HEK293 (cell line): ENCODE measurements at regions not wholly inside any gene's neighbourhood (a gene's known extent, or its start where the extent isn't known, plus 50 kb on each side); places are given as distances from the start of the nearest gene placed in this dataset.

Experiments used
- CTCF ChIA-PET: fragments of 350-600 bp; formaldehyde crosslinking; extraction: SDS; loops from one replicate; lab custom pipeline; 2021; ENCODE audit warnings: antibody characterized with exemption; lab: Yijun Ruan, JAX
- POLR2A ChIA-PET: fragments of 300-600 bp; formaldehyde crosslinking; extraction: SDS; loops from one replicate; lab custom pipeline; 2020; ENCODE audit warnings: antibody characterized with exemption, inconsistent platforms; lab: Yijun Ruan, JAX
- H3K27ac ChIP-seq: fragments of 200-500 bp; sonication (Bioruptor generic); 2 replicates; pipeline ENCODE4 v1.5.1; 2014; ENCODE audit warnings: low read depth, low read length, control low read depth, inconsistent platforms; ENCODE audit errors: extremely low read depth
- H3K36me3 ChIP-seq, 2 experiments: fragments of 200-500 bp in 1 of 2; sonication (Bioruptor generic) in 1 of 2; 1 replicate in 1 of 2; 2 replicates in 1 of 2; pipeline ENCODE4 v1.5.1; 2014 to 2017; ENCODE audit warnings: inconsistent platforms in 2 of 2, low read length in 2 of 2; ENCODE audit not compliant: control insufficient read depth in 2 of 2, insufficient read depth in 1 of 2
- H3K4me1 ChIP-seq: fragments of 200-500 bp; sonication (Bioruptor generic); 2 replicates; pipeline ENCODE4 v1.5.1; 2014; ENCODE audit warnings: mild to moderate bottlenecking, low read length, inconsistent platforms; ENCODE audit not compliant: control insufficient read depth, insufficient read depth
- H3K4me3 ChIP-seq: 2 replicates; pipeline ENCODE4 v1.5.1; 2011; ENCODE audit warnings: low read depth, mild to moderate bottlenecking, control low read depth, low read length, moderate library complexity
- H3K9me3 ChIP-seq: fragments of 200-500 bp; sonication (Bioruptor generic); 2 replicates; pipeline ENCODE4 v1.5.1; 2014; ENCODE audit warnings: low read depth, low read length, inconsistent platforms; ENCODE audit not compliant: control insufficient read depth, insufficient read depth
- AEBP2 ChIP-seq: fragments of 450-650 bp; formaldehyde crosslinking; IDR thresholded peaks from 2 replicates; pipeline ENCODE4 v1.5.1; 2016; ENCODE audit warnings: missing biosample characterization, missing genetic modification characterization, borderline replicate concordance
- BCL11A ChIP-seq: fragments of 450-650 bp; formaldehyde crosslinking; IDR thresholded peaks from 2 replicates; pipeline ENCODE4 v1.5.1; 2016; ENCODE audit warnings: low read depth, missing biosample characterization, missing genetic modification characterization
- KLF8 ChIP-seq: fragments of 450-650 bp; formaldehyde crosslinking; IDR thresholded peaks from 2 replicates; pipeline ENCODE4 v1.5.1; 2016; ENCODE audit warnings: missing biosample characterization, missing genetic modification characterization
- SP7 ChIP-seq: fragments of 450-650 bp; formaldehyde crosslinking; IDR thresholded peaks from 2 replicates; pipeline ENCODE4 v1.5.1; 2016; ENCODE audit warnings: missing biosample characterization, missing genetic modification characterization
- ZFP37 ChIP-seq: fragments of 450-650 bp; formaldehyde crosslinking; IDR thresholded peaks from 2 replicates; pipeline ENCODE4 v1.5.1; 2016; ENCODE audit warnings: missing biosample characterization, missing genetic modification characterization
- ZNF184 ChIP-seq: fragments of 450-650 bp; IDR thresholded peaks from 2 replicates; pipeline ENCODE4 v1.5.1; 2018; ENCODE audit warnings: missing biosample characterization, mild to moderate bottlenecking, missing genetic modification characterization
- ZNF302 ChIP-seq: fragments of 450-650 bp; formaldehyde crosslinking; IDR thresholded peaks from 2 replicates; pipeline ENCODE4 v1.5.1; 2016; ENCODE audit warnings: missing biosample characterization, missing genetic modification characterization, low read depth
- ZNF350 ChIP-seq: fragments of 450-650 bp; formaldehyde crosslinking; IDR thresholded peaks from 2 replicates; pipeline ENCODE4 v1.5.0; 2017; ENCODE audit warnings: missing biosample characterization, mild to moderate bottlenecking, missing genetic modification characterization
- ZNF433 ChIP-seq: fragments of 450-650 bp; formaldehyde crosslinking; IDR thresholded peaks from 2 replicates; pipeline ENCODE4 v1.5.1; 2016; ENCODE audit warnings: missing biosample characterization, missing genetic modification characterization, low read depth
- ZNF521 ChIP-seq: fragments of 450-650 bp; formaldehyde crosslinking; IDR thresholded peaks from 2 replicates; pipeline ENCODE4 v1.5.1; 2017; ENCODE audit warnings: missing biosample characterization, mild to moderate bottlenecking, missing genetic modification characterization
- ZNF571 ChIP-seq: fragments of 450-650 bp; formaldehyde crosslinking; IDR thresholded peaks from 2 replicates; pipeline ENCODE4 v1.5.0; 2017; ENCODE audit warnings: missing biosample characterization, missing genetic modification characterization
- ZNF610 ChIP-seq: fragments of 450-650 bp; formaldehyde crosslinking; IDR thresholded peaks from 2 replicates; pipeline ENCODE4 v1.5.1; 2016; ENCODE audit warnings: missing biosample characterization, missing genetic modification characterization, borderline replicate concordance
- ZNF701 ChIP-seq: fragments of 450-650 bp; formaldehyde crosslinking; IDR thresholded peaks from 2 replicates; pipeline ENCODE4 v1.5.1; 2016; ENCODE audit warnings: missing biosample characterization, missing genetic modification characterization
- ZSCAN30 ChIP-seq: fragments of 450-650 bp; IDR thresholded peaks from 2 replicates; pipeline ENCODE4 v1.5.1; 2018; ENCODE audit warnings: missing biosample characterization, mild to moderate bottlenecking, missing genetic modification characterization, moderate library complexity
- ZXDB ChIP-seq: fragments of 450-650 bp; formaldehyde crosslinking; IDR thresholded peaks from 2 replicates; pipeline ENCODE4 v1.5.1; 2016; ENCODE audit warnings: missing biosample characterization, missing genetic modification characterization
- TF ChIP-seq, protein P1 (sequence below): fragments of 450-650 bp; formaldehyde crosslinking; IDR thresholded peaks from 2 replicates; pipeline ENCODE4 v1.5.1; 2017; ENCODE audit warnings: missing biosample characterization, missing genetic modification characterization
- TF ChIP-seq, protein P2 (sequence below): fragments of 450-650 bp; formaldehyde crosslinking; IDR thresholded peaks from 2 replicates; pipeline ENCODE4 v1.5.1; 2016; ENCODE audit warnings: missing biosample characterization, missing genetic modification characterization
- TF ChIP-seq, protein P3 (sequence below): fragments of 450-650 bp; formaldehyde crosslinking; IDR thresholded peaks from 2 replicates; pipeline ENCODE4 v1.5.1; 2016; ENCODE audit warnings: missing biosample characterization, missing genetic modification characterization

- ChIA-PET CTCF (no interaction called here), POLR2A (no interaction called here)
- Histone ChIP-seq H3K4me1 (no peaks in the 10 kb centered on the region), H3K9me3 (no peaks in the 10 kb centered on the region), H3K4me3 (no peak overlapping the region), H3K27ac (no peak overlapping the region), H3K36me3 (no peaks in the 10 kb centered on the region)
- TF ChIP-seq ZNF610 (tag by site-specific recombination) = no peak
- TF ChIP-seq ZNF302 (tag by site-specific recombination) = no peak
- no peak for TF ChIP-seq ZNF433 (tag by site-specific recombination)
- TF ChIP-seq BCL11A = no peak
- no peak for TF ChIP-seq ZNF521 (tag by site-specific recombination)
- TF ChIP-seq, protein P1, sequence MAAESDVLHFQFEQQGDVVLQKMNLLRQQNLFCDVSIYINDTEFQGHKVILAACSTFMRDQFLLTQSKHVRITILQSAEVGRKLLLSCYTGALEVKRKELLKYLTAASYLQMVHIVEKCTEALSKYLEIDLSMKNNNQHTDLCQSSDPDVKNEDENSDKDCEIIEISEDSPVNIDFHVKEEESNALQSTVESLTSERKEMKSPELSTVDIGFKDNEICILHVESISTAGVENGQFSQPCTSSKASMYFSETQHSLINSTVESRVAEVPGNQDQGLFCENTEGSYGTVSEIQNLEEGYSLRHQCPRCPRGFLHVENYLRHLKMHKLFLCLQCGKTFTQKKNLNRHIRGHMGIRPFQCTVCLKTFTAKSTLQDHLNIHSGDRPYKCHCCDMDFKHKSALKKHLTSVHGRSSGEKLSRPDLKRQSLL (tag by site-specific recombination) = no peak
- TF ChIP-seq ZNF184 (tag by site-specific recombination) = no peak
- TF ChIP-seq ZNF571 (tag by site-specific recombination) = no peak
- TF ChIP-seq AEBP2 (tag by site-specific recombination) = no peak
- TF ChIP-seq, protein P2, sequence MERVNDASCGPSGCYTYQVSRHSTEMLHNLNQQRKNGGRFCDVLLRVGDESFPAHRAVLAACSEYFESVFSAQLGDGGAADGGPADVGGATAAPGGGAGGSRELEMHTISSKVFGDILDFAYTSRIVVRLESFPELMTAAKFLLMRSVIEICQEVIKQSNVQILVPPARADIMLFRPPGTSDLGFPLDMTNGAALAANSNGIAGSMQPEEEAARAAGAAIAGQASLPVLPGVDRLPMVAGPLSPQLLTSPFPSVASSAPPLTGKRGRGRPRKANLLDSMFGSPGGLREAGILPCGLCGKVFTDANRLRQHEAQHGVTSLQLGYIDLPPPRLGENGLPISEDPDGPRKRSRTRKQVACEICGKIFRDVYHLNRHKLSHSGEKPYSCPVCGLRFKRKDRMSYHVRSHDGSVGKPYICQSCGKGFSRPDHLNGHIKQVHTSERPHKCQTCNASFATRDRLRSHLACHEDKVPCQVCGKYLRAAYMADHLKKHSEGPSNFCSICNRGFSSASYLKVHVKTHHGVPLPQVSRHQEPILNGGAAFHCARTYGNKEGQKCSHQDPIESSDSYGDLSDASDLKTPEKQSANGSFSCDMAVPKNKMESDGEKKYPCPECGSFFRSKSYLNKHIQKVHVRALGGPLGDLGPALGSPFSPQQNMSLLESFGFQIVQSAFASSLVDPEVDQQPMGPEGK (tag by site-specific recombination) = no peak
- no peak for TF ChIP-seq KLF8 (tag by site-specific recombination)
- TF ChIP-seq, protein P3, sequence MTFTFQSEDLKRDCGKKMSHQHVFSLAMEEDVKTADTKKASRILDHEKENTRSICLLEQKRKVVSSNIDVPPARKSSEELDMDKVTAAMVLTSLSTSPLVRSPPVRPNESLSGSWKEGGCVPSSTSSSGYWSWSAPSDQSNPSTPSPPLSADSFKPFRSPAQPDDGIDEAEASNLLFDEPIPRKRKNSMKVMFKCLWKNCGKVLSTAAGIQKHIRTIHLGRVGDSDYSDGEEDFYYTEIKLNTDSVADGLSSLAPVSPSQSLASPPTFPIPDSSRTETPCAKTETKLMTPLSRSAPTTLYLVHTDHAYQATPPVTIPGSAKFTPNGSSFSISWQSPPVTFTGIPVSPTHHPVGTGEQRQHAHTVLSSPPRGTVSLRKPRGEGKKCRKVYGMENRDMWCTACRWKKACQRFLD (tag by site-specific recombination) = no peak
- no peak for TF ChIP-seq ZNF701
Observed at GRCh38 chr5:164317676-164318075, 812.3 kb downstream of the MAT2B start.

GRCh38 chr5:164319161-164319560, 813.7 kb downstream of the MAT2B start:
- no peaks in the 10 kb centered on the region for H3K4me1 ChIP-seq
- H3K36me3 ChIP-seq = no peaks in the 10 kb centered on the region
- no peaks in the 10 kb centered on the region for H3K9me3 ChIP-seq
- no peak overlapping the region for H3K27ac ChIP-seq
- TF ChIP-seq ZXDB (tag by site-specific recombination) (no peak), ZNF350 (tag by site-specific recombination) (no peak), ZNF302 (tag by site-specific recombination) (no peak), ZSCAN30 (no peak)
- H3K4me3 ChIP-seq = no peak overlapping the region
- ChIA-PET POLR2A (no interaction called here), CTCF (no interaction called here)

- H3K27ac ChIP-seq = no peak overlapping the region
- TF ChIP-seq ZFP37 (tag by site-specific recombination) (no peak), SP7 (tag by site-specific recombination) (no peak)
- no peaks in the 10 kb centered on the region for H3K36me3 ChIP-seq
- H3K9me3 ChIP-seq = no peaks in the 10 kb centered on the region
- ChIA-PET POLR2A (no interaction called here), CTCF (no interaction called here)
- H3K4me1 ChIP-seq = no peaks in the 10 kb centered on the region
- H3K4me3 ChIP-seq = no peak overlapping the region
Observed at GRCh38 chr5:164324239-164324638, 818.8 kb downstream of the MAT2B start.
